GOT3 (cell line): ENCODE measurements at regions not wholly inside any gene's neighbourhood (a gene's known extent, or its start where the extent isn't known, plus 50 kb on each side); places are given as distances from the start of the nearest gene placed in this dataset.

ENCODE experiments used
- DNase-seq: peaks from one replicate; lab custom pipeline; 2025; ENCODE audit warnings: mixed read lengths; lab: John Stamatoyannopoulos, UW

GRCh38 chr20:57082357-57082945 lies 184.0 kb downstream of the BMP7 start:
- no peak for DNase-seq

- no peak for DNase-seq
Measured at GRCh38 chr20:57083072-57083471, 183.4 kb downstream of the BMP7 start.

DNA sequence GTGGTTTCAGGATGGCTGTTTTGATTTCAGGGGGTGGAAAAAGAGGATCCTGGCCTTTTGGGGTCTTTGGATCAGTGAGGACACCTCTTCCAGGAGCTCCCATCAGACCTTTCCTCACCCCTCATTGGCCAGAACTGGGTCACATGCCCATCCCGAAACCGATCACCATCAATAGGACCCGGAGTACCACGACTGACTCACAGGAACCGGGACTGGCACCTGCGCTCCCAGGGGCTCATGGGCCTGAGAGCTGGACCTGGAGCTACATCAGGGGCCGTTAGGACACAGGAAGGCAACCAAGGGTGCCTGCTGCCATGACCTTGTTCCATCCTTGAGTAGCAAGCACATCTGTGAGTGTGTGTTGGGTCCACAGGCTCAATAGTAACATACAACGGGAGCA lies 180.4 kb downstream of the BMP7 start:
- no peak for DNase-seq

GRCh38 chr20:57087102-57087501 lies 179.3 kb downstream of the BMP7 start:
- DNase-seq = no peak

DNA sequence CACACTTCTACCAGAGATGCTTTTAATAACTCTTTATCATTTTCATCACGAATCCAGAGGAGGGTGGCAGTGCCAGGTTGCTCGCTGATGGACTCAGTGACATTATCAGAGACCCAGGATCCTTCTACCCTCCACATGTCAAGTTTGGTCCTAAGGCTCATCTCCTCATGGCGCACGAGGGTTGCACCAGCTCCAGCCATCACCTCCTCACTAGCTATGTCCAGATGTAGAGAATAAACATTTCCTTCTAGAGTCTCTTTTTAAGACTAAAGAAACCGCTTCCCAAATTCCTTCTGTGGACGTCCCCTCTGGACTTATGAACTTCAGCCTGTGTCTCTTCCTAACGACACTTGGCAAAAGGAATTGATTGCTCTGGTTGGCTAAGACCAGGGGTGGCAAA lies 178.7 kb downstream of the BMP7 start:
- no peak for DNase-seq

DNA sequence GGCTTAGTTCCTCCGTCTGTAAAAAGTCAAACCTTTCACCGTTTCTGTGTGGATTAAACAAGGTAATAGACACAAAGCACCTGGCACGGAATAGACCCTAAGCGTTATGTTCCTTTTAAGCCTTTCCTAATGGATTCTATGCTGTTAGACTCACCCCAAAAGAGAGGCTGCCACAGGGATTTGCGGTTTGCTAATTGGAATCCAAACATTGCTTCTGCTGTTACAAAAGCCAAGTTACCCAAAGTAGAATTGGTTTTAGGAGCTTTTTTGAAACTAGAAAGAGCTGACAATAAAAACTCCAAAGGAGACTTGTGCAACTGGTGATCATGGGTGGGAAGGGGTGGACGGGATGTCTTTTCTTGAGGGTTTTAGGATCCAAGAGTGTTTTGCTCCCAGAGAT lies 178.0 kb downstream of the BMP7 start:
- DNase-seq = no peak

- DNase-seq = no peak
Measured at GRCh38 chr20:57089699-57090144, 176.7 kb downstream of the BMP7 start.

GRCh38 chr20:57090590-57091560 lies 175.6 kb downstream of the BMP7 start:
- DNase-seq = no peak

GRCh38 chr20:57091748-57092111 lies 174.7 kb downstream of the BMP7 start:
- no peak for DNase-seq

GRCh38 chr20:57092112-57092899 lies 174.1 kb downstream of the BMP7 start:
- peak; percentile 35 for DNase-seq

GRCh38 chr20:57092900-57093530 lies 173.4 kb downstream of the BMP7 start:
- DNase-seq = no peak

- no peak for DNase-seq
Measured at GRCh38 chr20:57093766-57094165, 172.7 kb downstream of the BMP7 start.

- DNase-seq = no peak
Measured at GRCh38 chr20:57094252-57094891, 172.1 kb downstream of the BMP7 start.

GRCh38 chr20:57094991-57095390 lies 171.4 kb downstream of the BMP7 start:
- no peak for DNase-seq

GRCh38 chr20:57095426-57095825 lies 171.0 kb downstream of the BMP7 start:
- DNase-seq = no peak

GRCh38 chr20:57097245-57097915 lies 169.1 kb downstream of the BMP7 start:
- DNase-seq = no peak

- no peak for DNase-seq
Measured at GRCh38 chr20:57102160-57102559, 164.3 kb downstream of the BMP7 start.

GRCh38 chr20:57102566-57102965 lies 163.9 kb downstream of the BMP7 start:
- DNase-seq = no peak

DNA sequence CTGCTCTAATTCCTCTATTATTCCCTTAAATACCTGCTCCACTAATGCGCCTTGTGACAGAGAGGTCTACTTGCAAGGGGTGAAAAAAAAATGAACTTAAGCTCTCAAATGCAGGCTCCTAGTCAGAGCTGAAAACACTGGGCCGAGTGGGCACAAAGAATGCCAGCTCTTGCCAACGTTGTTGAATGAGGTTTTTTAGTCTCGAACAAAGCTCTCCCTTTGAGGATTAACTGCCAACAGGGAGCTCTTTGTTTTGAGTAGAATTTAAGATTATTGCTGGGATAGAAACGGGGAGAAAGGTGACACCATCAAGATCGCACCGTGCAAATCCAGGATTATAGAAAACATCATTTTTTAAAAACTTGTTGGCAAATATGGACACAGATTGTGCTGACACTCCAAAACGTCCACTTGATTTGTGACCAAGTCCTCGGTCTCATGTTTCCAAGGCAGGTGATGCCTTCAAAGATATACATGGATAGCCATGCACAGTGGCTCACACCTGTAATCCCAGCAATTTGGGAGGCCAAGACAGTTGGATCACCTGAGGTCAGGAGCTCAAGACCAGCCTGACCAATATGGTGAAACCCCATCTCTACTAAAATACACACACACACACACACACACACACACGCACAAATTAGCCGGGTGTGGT lies 163.2 kb downstream of the BMP7 start:
- DNase-seq = no peak

GRCh38 chr20:57104113-57104512 lies 162.3 kb downstream of the BMP7 start:
- no peak for DNase-seq
